GM12878 (cell line): ENCODE measurements at regions not wholly inside any gene's neighbourhood (a gene's known extent, or its start where the extent isn't known, plus 50 kb on each side); places are given as distances from the start of the nearest gene placed in this dataset.

Source experiments
- ATAC-seq: fragments of 200-7000 bp; cut with Tn5 transposase; 3 replicates; pipeline ENCODE4 v1.9.1; 2020; ENCODE audit warnings: mild to moderate bottlenecking, moderate library complexity
- BruUV-seq: library from RNA; stranded (reverse); fragments of 400-500 nt; replicated peaks from 2 replicates; lab custom pipeline; 2021; lab: Mats Ljungman, UMichigan
- CTCF ChIA-PET: fragments of 300-600 bp; sonication (Branson Sonifier 250); formaldehyde crosslinking; extraction: SDS; loops from one replicate; lab custom pipeline; 2021; ENCODE audit warnings: inconsistent platforms; lab: Yijun Ruan, JAX
- POLR2A ChIA-PET: fragments of 350-600 bp; formaldehyde crosslinking; extraction: SDS; loops from one replicate; lab custom pipeline; 2021; ENCODE audit warnings: inconsistent platforms; lab: Charles Lee
- RAD21 ChIA-PET: fragments of 300-600 bp; sonication (Branson Sonifier 250); formaldehyde crosslinking; loops from one replicate; lab custom pipeline; 2023; ENCODE audit warnings: antibody characterized with exemption; ENCODE audit not compliant: unreplicated experiment; lab: Charles Lee
- SMC1A ChIA-PET: fragments of 300-600 bp; sonication (Branson Sonifier 250); formaldehyde crosslinking; loops from one replicate; lab custom pipeline; 2023; ENCODE audit not compliant: unreplicated experiment, uncharacterized antibody; lab: Charles Lee
- DNase-seq: peaks from one replicate; pipeline ENCODE4 v3.0.0-alpha.2; 2011; ENCODE audit warnings: low read depth, low spot score
- FAIRE-seq: peaks from 3 replicates; lab custom pipeline; 2011; peaks lifted over from hg19 to GRCh38; lab: Jason Lieb, UNC
- H2AFZ ChIP-seq: 2 replicates; pipeline ENCODE4 v1.6.0; 2011; ENCODE audit warnings: low read depth, low read length, control low read depth; ENCODE audit not compliant: control insufficient read depth
- H3K27ac ChIP-seq: 2 replicates; pipeline ENCODE4 v1.5.1; 2011; ENCODE audit warnings: control low read depth; ENCODE audit not compliant: control insufficient read depth, insufficient read depth
- H3K27me3 ChIP-seq, 2 experiments: replicated peaks in 1 of 2; 2 replicates each; pipeline versions ENCODE4 v1.6.0 to v1.6.1; 2011; ENCODE audit warnings: low read length in 1 of 2; ENCODE audit not compliant: control insufficient read depth in 2 of 2, insufficient read depth in 2 of 2
- H3K36me3 ChIP-seq, 2 experiments: 2 replicates each; pipeline ENCODE4 v1.5.1; 2011; ENCODE audit warnings: low read length in 1 of 2; ENCODE audit not compliant: control insufficient read depth in 2 of 2, insufficient read depth in 2 of 2
- H3K4me1 ChIP-seq: 2 replicates; pipeline ENCODE4 v1.6.1; 2011; ENCODE audit warnings: mild to moderate bottlenecking, low read length, moderate library complexity, mixed read lengths; ENCODE audit not compliant: control insufficient read depth, insufficient read depth
- H3K4me2 ChIP-seq: 2 replicates; pipeline ENCODE4 v1.6.0; 2011; ENCODE audit warnings: control low read depth; ENCODE audit not compliant: control insufficient read depth, insufficient read depth
- H3K4me3 ChIP-seq: fragments of 200-600 bp; sonication (generic); 2 replicates; pipeline ENCODE4 v1.5.1; 2016
- H3K79me2 ChIP-seq: 2 replicates; pipeline ENCODE4 v1.6.0; 2011; ENCODE audit warnings: low read length; ENCODE audit not compliant: control insufficient read depth, insufficient read depth
- H3K9ac ChIP-seq: 2 replicates; pipeline ENCODE4 v1.8.0; 2011; ENCODE audit warnings: low read length, control low read depth, mixed read lengths; ENCODE audit not compliant: control insufficient read depth, insufficient read depth
- H3K9me3 ChIP-seq: replicated peaks from 3 replicates; pipeline ENCODE4 v1.5.1; 2011; ENCODE audit warnings: mild to moderate bottlenecking, low read length; ENCODE audit not compliant: control insufficient read depth, insufficient read depth
- H4K20me1 ChIP-seq: 2 replicates; pipeline ENCODE4 v1.6.0; 2011; ENCODE audit not compliant: control insufficient read depth, insufficient read depth
- SPI1 ChIP-seq: IDR thresholded peaks from 2 replicates; pipeline ENCODE4 v1.6.1; 2011; ENCODE audit warnings: low read depth, mild to moderate bottlenecking, low read length, moderate library complexity, borderline replicate concordance; ENCODE audit not compliant: insufficient read depth
- WGBS: methylation state at CpG from one replicate; pipeline ENCODE4 v1.1.6; 2016; ENCODE audit warnings: low lambda C conversion rate; ENCODE audit not compliant: insufficient replicate concordance, insufficient coverage; ENCODE audit errors: missing lambda C conversion rate; 5-methylcytosine and 5-hydroxymethylcytosine counted together
- in situ Hi-C: fragments of 300-500 bp; cut with MboI; formaldehyde crosslinking; loops from 9 replicates; pipeline ENCODE4 v1.14.3; 2018; ENCODE audit warnings: mixed read lengths
- intact Hi-C: fragments of 100-400 bp; cut with micrococcal nuclease; formaldehyde crosslinking; loops from one replicate; pipeline ENCODE4 v1.14.2; 2022; ENCODE audit not compliant: unreplicated experiment
- TF ChIP-seq, protein P1 (sequence below): fragments of 450-650 bp; IDR thresholded peaks from 2 replicates; pipeline ENCODE4 v1.6.1; 2017; ENCODE audit warnings: mild to moderate bottlenecking, moderate library complexity

DNA sequence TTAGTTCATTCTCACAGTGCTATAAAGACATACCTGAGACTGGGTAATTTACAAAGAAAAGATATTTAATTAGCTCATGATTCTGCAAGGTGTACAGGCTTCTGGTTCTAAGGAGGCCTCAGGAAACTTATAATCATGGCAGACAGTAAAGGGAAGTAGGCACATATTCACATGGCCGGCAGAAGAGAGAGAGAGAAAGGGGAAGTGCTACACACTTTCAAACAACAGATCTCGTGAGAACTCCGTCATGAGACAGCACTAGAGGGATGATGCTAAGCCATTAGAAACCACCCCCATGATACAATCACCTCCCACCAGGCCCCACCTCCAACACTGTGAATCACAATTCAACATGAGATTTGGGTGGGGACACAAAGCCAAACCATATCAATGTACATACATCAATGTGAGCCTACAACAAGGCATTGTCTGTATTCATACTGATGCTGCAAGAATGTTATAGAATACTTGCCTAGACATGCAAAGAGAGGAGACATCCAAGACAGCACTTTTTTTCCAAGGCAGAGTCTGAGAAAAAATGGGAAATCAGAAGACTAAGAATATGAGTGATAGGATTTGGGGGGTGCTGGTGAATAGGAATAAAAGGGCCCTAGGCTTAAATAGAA, 114.8 kb upstream of the XYLT1 start:
- TF ChIP-seq SPI1 = peak; percentile 45; the same call in 1 of the 2 replicates
- TF ChIP-seq, protein P1, sequence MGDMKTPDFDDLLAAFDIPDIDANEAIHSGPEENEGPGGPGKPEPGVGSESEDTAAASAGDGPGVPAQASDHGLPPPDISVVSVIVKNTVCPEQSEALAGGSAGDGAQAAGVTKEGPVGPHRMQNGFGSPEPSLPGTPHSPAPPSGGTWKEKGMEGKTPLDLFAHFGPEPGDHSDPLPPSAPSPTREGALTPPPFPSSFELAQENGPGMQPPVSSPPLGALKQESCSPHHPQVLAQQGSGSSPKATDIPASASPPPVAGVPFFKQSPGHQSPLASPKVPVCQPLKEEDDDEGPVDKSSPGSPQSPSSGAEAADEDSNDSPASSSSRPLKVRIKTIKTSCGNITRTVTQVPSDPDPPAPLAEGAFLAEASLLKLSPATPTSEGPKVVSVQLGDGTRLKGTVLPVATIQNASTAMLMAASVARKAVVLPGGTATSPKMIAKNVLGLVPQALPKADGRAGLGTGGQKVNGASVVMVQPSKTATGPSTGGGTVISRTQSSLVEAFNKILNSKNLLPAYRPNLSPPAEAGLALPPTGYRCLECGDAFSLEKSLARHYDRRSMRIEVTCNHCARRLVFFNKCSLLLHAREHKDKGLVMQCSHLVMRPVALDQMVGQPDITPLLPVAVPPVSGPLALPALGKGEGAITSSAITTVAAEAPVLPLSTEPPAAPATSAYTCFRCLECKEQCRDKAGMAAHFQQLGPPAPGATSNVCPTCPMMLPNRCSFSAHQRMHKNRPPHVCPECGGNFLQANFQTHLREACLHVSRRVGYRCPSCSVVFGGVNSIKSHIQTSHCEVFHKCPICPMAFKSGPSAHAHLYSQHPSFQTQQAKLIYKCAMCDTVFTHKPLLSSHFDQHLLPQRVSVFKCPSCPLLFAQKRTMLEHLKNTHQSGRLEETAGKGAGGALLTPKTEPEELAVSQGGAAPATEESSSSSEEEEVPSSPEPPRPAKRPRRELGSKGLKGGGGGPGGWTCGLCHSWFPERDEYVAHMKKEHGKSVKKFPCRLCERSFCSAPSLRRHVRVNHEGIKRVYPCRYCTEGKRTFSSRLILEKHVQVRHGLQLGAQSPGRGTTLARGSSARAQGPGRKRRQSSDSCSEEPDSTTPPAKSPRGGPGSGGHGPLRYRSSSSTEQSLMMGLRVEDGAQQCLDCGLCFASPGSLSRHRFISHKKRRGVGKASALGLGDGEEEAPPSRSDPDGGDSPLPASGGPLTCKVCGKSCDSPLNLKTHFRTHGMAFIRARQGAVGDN = no peak
- TF ChIP-seq, all 136 proteins: peak for 1
- no peak overlapping the region for H3K27ac ChIP-seq
- CTCF ChIA-PET = interaction anchor here (1.0 to 1.7 kb wide), 2 partner anchors 43 to 125 kb away, joined by 3 to 4 read pairs; no protein-coding TSS in a partner anchor
- DNase-seq = no peak
- H2AFZ ChIP-seq = no peak overlapping the region
- H3K36me3 ChIP-seq = no peaks in the 10 kb centered on the region
- ATAC-seq = no peak
- no peak for FAIRE-seq
- H3K9me3 ChIP-seq = no peaks in the 10 kb centered on the region; the same call in 1 of the 3 replicates
- H3K4me3 ChIP-seq = no peak overlapping the region
- RAD21 ChIA-PET = no interaction called here
- in situ Hi-C loops (no loop called here), intact Hi-C loops (no loop called here)
- SMC1A ChIA-PET = no interaction called here
- H3K27me3 ChIP-seq = no peaks in the 10 kb centered on the region
- H3K9ac ChIP-seq = no peak overlapping the region
- no TSS peak for BruUV-seq
- no peaks in the 10 kb centered on the region for H4K20me1 ChIP-seq
- no peaks in the 10 kb centered on the region for H3K79me2 ChIP-seq
- WGBS = 20% methylated on average over 3 of the region's 3 CpGs
- H3K4me2 ChIP-seq = no peak overlapping the region
- no peaks in the 10 kb centered on the region for H3K4me1 ChIP-seq
- POLR2A ChIA-PET = no interaction called here
